Erythroblast (primary cell): ENCODE measurements at regions not wholly inside any gene's neighbourhood (a gene's known extent, or its start where the extent isn't known, plus 50 kb on each side); places are given as distances from the start of the nearest gene placed in this dataset.

Experiments used
- GATA1 ChIP-seq: IDR thresholded peaks from 2 replicates; pipeline ENCODE4 v1.6.1; 2011; ENCODE audit warnings: low read depth, mild to moderate bottlenecking, control low read depth, low read length, moderate library complexity
- POLR2A ChIP-seq: IDR thresholded peaks from 2 replicates; pipeline ENCODE4 v1.6.1; 2011; ENCODE audit warnings: mild to moderate bottlenecking, low read length

GRCh38 chr4:188989371-188989770 is 850.1 kb downstream of the TRIML1 start:
- TF ChIP-seq POLR2A, result no peak
- TF ChIP-seq GATA1, result no peak
